SK-N-MC (cell line): ENCODE measurements at regions not wholly inside any gene's neighbourhood (a gene's known extent, or its start where the extent isn't known, plus 50 kb on each side); places are given as distances from the start of the nearest gene placed in this dataset.
"Not testable (repeated sequence)": the region's sequence is repeated elsewhere in the genome, so short reads cannot be mapped to it uniquely, and the experiment has no call there.

ENCODE experiments used
- DNase-seq: peaks from one replicate; pipeline ENCODE4 v3.0.0-alpha.2; 2011; ENCODE audit warnings: low read depth, low spot score
- H3K27ac ChIP-seq: fragments of 200-600 bp; sonication (generic); 2 replicates; pipeline ENCODE4 v1.5.1; 2016; ENCODE audit warnings: mixed run types
- H3K36me3 ChIP-seq: fragments of 200-600 bp; sonication (generic); 2 replicates; pipeline ENCODE4 v1.6.1; 2017; ENCODE audit warnings: antibody characterized with exemption, low read length, mixed read lengths; ENCODE audit not compliant: insufficient read depth
- H3K4me3 ChIP-seq: fragments of 200-600 bp; sonication (generic); 2 replicates; pipeline ENCODE4 v1.5.1; 2016
- H3K9ac ChIP-seq: fragments of 200-600 bp; sonication (generic); 2 replicates; pipeline ENCODE4 v1.8.0; 2017; ENCODE audit warnings: mixed run types, mixed read lengths; ENCODE audit not compliant: insufficient read length
- H3K9me3 ChIP-seq: fragments of 200-600 bp; sonication (generic); 2 replicates; pipeline ENCODE4 v1.6.1; 2017; ENCODE audit warnings: low read depth, mild to moderate bottlenecking, antibody characterized with exemption, low read length, moderate library complexity, mixed read lengths
- EZH2 ChIP-seq: fragments of 200-600 bp; sonication (generic); IDR thresholded peaks from one replicate; pipeline ENCODE4 v1.6.1; 2017; ENCODE audit warnings: antibody characterized with exemption
- FOXP2 ChIP-seq: optimal IDR thresholded peaks from 2 replicates; pipeline ENCODE3; 2011; ENCODE audit warnings: mild to moderate bottlenecking, moderate library complexity; ENCODE audit not compliant: insufficient read depth; ENCODE audit errors: extremely low read length, control extremely low read depth
- POLR2AphosphoS5 ChIP-seq: IDR thresholded peaks from 2 replicates; pipeline ENCODE4 v1.6.1; 2012; ENCODE audit warnings: mild to moderate bottlenecking, low read depth, low read length, borderline replicate concordance

DNA sequence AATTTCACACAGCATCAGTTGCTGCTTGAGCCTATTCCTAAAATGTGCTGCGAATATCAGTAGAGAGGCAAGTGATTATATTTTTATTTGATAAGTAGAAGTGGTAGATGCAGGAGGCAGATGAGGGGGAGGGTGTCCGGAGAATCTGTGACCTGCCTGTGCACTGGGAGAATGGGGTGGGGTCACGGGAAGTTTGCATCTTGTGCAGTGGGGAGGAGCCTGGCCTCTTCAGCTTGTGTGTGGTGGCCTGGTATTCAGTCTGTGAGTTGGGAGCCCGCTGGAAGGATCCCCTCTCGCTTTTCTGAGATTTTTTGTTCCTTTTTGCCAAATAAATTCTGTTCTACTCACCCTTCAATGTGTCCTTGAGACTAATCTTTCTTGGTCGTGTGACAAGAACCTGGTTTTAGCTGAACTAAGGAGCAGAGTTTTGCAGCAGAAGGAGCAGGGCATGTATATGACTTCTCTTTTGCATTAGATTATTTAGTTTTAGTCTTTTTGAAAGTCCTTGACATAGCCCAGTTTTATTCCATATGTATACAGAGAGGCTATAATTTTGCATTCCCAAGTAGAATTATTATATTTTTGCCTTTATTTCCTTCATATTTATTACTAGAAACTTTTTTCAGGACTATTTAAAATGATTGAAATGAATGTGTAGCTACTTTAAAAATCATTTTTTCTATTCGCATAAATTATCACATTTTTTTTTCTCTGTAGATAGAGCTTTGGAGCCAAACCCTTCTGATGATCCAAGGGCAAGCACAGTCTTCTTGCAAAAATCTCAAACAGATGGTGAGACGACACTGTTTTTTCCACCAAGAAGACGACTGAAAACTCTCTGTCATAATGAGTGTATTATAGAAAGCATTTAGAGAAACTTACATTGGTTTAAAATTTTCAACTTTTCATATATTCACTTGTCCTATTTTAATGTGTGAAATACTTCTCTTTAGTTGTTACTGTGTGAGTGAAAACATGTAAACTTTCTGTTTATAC, 1257.2 kb downstream of the UQCRFS1 start:
- H3K27ac ChIP-seq = no peak overlapping the region
- no peak for DNase-seq
- no peak for TF ChIP-seq FOXP2
- no peak for TF ChIP-seq EZH2
- TF ChIP-seq POLR2AphosphoS5 = no peak
- no peaks in the 10 kb centered on the region for H3K36me3 ChIP-seq
- no peak overlapping the region for H3K9ac ChIP-seq
- no peak overlapping the region for H3K4me3 ChIP-seq
- no peaks in the 10 kb centered on the region for H3K9me3 ChIP-seq

DNA sequence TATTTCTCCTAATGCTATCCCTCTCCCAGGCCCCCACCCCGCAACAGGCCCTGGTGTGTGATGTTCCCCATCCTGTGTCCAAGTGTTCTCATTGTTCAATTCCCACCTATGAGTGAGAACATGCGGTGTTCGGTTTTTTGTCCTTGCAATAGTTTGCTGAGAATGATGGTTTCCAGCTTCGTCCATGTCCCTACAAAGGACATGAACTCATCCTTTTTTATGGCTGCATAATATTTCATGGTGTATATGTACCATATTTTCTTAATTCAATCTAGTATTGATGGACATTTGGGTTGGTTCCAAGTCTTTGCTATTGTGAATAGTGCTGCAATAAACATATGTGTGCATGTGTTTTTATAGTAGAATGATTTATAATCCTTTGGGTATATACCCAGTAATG, 1270.3 kb downstream of the UQCRFS1 start:
- not testable (repeated sequence) for DNase-seq, H3K27ac ChIP-seq, H3K9ac ChIP-seq, H3K4me3 ChIP-seq, H3K36me3 ChIP-seq, H3K9me3 ChIP-seq

- TF ChIP-seq EZH2 (no peak), POLR2AphosphoS5 (no peak)
- Histone ChIP-seq H3K27ac (no peak overlapping the region), H3K9me3 (no peaks in the 10 kb centered on the region), H3K9ac (no peak overlapping the region), H3K4me3 (no peak overlapping the region), H3K36me3 (no peaks in the 10 kb centered on the region)
- no peak for DNase-seq
Measured at GRCh38 chr19:27936139-27936538, 1276.8 kb downstream of the UQCRFS1 start.

DNA sequence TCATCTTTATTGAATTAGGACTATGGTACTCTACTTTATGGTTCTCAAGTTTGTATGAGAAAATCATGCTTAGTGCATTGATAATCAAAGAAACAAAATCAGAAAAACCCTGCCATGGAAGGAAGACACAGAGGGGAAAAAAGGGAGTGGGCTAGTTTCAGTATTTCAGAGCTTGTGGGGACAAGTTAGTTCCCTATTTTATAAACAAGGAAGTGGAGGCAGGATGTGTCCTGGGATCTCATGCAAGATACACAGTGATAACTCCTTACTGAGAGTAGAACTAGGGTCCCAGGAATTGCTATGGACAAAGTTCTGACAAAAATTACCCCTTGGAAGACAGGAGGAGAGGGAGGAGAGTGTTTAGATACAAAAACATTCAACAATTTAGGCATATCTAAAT, 1277.3 kb downstream of the UQCRFS1 start:
- no peak for DNase-seq
- Histone ChIP-seq H3K9ac (no peak overlapping the region), H3K9me3 (no peaks in the 10 kb centered on the region), H3K36me3 (no peaks in the 10 kb centered on the region), H3K27ac (no peak overlapping the region), H3K4me3 (no peak overlapping the region)
- TF ChIP-seq EZH2 (no peak), FOXP2 (no peak), POLR2AphosphoS5 (no peak)

DNA sequence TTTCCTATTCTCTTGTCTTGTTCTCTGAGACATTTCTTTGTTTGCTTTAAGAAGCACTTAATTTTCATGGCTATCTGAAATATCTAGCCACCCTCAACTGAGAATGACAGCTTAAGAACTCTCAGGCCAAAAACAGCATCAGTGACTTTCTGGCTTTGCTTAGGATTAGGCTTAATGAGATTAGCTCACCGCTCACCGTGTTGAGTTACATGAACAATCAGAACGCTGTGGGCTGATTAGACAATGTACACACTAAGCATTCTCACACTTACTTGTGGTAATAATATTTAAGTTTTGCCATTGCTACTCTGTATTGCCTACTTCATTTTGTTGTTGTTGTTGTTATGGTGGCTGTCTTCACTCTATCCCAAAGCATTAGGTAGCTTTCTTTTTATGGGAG, 1283.6 kb downstream of the UQCRFS1 start:
- TF ChIP-seq FOXP2 (no peak), EZH2 (no peak), POLR2AphosphoS5 (no peak)
- no peak overlapping the region for H3K4me3 ChIP-seq

GRCh38 chr19:27925202-27925601, 1287.7 kb downstream of the UQCRFS1 start:
- H3K9ac ChIP-seq = no peak overlapping the region
- H3K36me3 ChIP-seq = no peaks in the 10 kb centered on the region
- TF ChIP-seq FOXP2 = no peak
- no peak for TF ChIP-seq EZH2
- TF ChIP-seq POLR2AphosphoS5 = no peak
- no peak overlapping the region for H3K27ac ChIP-seq
- no peak for DNase-seq
- H3K4me3 ChIP-seq = no peak overlapping the region
- no peaks in the 10 kb centered on the region for H3K9me3 ChIP-seq

More for the DNA sequence above, 1283.6 kb downstream of the UQCRFS1 start:
- Histone ChIP-seq H3K9ac (no peak overlapping the region), H3K36me3 (no peaks in the 10 kb centered on the region), H3K27ac (no peak overlapping the region), H3K9me3 (no peaks in the 10 kb centered on the region)
- DNase-seq = no peak

DNA sequence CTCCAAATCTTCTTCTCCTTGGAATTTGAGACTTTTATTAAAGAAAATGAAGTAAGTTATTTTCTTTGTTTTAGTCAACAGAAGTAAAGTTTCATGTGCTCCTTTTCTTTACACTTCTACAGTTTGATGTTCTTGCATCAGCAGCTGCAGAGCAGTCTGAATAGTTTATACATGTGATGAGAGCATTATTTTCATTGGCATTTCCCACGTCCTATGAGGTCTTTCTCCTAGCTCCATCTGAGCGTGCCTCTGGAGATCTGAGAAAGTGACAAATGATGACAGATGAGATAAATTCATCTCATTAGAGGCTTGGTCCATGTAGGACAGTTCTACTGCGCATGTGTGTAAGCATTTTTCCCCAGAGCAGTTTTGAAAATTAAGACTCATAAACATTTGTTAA, 1290.0 kb downstream of the UQCRFS1 start:
- Histone ChIP-seq H3K9me3 (no peaks in the 10 kb centered on the region), H3K9ac (no peak overlapping the region), H3K4me3 (no peak overlapping the region), H3K36me3 (no peaks in the 10 kb centered on the region), H3K27ac (no peak overlapping the region)
- TF ChIP-seq EZH2 = no peak
- no peak for DNase-seq

- Histone ChIP-seq H3K9ac (no peak overlapping the region), H3K4me3 (no peak overlapping the region), H3K9me3 (no peaks in the 10 kb centered on the region), H3K36me3 (no peaks in the 10 kb centered on the region), H3K27ac (no peak overlapping the region)
- DNase-seq = no peak
- no peak for TF ChIP-seq POLR2AphosphoS5
- TF ChIP-seq EZH2 = no peak
- TF ChIP-seq FOXP2 = no peak
Measured at GRCh38 chr19:27920774-27921173, 1292.2 kb downstream of the UQCRFS1 start.

- H3K36me3 ChIP-seq = no peaks in the 10 kb centered on the region
- H3K9me3 ChIP-seq = no peaks in the 10 kb centered on the region
- no peak overlapping the region for H3K9ac ChIP-seq
- DNase-seq = no peak
- H3K4me3 ChIP-seq = no peak overlapping the region
- TF ChIP-seq POLR2AphosphoS5 (no peak), FOXP2 (no peak), EZH2 (no peak)
- no peak overlapping the region for H3K27ac ChIP-seq
Measured at GRCh38 chr19:27918818-27919217, 1294.1 kb downstream of the UQCRFS1 start.
